ENCODE measurements at regions not wholly inside any gene's neighbourhood (a gene's known extent, or its start where the extent isn't known, plus 50 kb on each side); places are given as distances from the start of the nearest gene placed in this dataset.
"Not testable (repeated sequence)": the region's sequence is repeated elsewhere in the genome, so short reads cannot be mapped to it uniquely, and the experiment has no call there.

GRCh38 chr9:36493564-36493963 is 79.1 kb upstream of the MELK start:
- H3K9me1 ChIP-seq (ENCODE audit: insufficient read depth, low read length); H2BK20ac ChIP-seq (ENCODE audit: low read depth, low read length); H3K79me1 ChIP-seq (ENCODE audit: low read depth in 1 of 2, low read length in 2 of 2); ATAC-seq (ENCODE audit: low read depth); H3K9me3 ChIP-seq (ENCODE audit: control insufficient read depth, insufficient read depth, low read length); POLR2A ChIA-PET (ENCODE audit: unreplicated experiment); H4K91ac ChIP-seq (ENCODE audit: insufficient read depth, low read depth, low read length); H3K23ac ChIP-seq (ENCODE audit: low read depth, low read length); H3K4me2 ChIP-seq (ENCODE audit: low read depth, low read length); H4K5ac ChIP-seq (ENCODE audit: low read depth, low read length); H2AK5ac ChIP-seq (ENCODE audit: low read depth, low read length); H2BK5ac ChIP-seq (ENCODE audit: low read depth, low read length, poor library complexity, severe bottlenecking); H3K14ac ChIP-seq (replicated peaks; ENCODE audit: low read depth, low read length); H3K4ac ChIP-seq (ENCODE audit: low read depth, low read length); dilution Hi-C loops (cut with HindIII; ENCODE audit: low sequenced_read_pairs, unreplicated experiment); H2BK120ac ChIP-seq (ENCODE audit: low read depth, low read length); H2AFZ ChIP-seq (replicated peaks; ENCODE audit: low read length, poor library complexity); H3K36me3 ChIP-seq (ENCODE audit: control insufficient read depth, insufficient read depth, low read length); H2BK15ac ChIP-seq (ENCODE audit: low read depth, low read length); H3K9ac ChIP-seq (ENCODE audit: low read depth, low read length); H3K56ac ChIP-seq (ENCODE audit: extremely low read depth, insufficient read depth, low read length); H4K8ac ChIP-seq (ENCODE audit: low read depth in 2 of 2, low read length in 2 of 2); BruUV-seq (replicated peaks); H2AK9ac ChIP-seq (replicated peaks; ENCODE audit: low read depth, low read length, poor library complexity); H3K27ac ChIP-seq (ENCODE audit: insufficient read depth, low read length); in situ Hi-C loops (cut with MboI; ENCODE audit: low sequenced_read_pairs); CTCF ChIA-PET; H3K4me1 ChIP-seq (ENCODE audit: control insufficient read depth, insufficient read depth, low read length); H4K20me1 ChIP-seq (ENCODE audit: insufficient read depth, low read length); H3K4me3 ChIP-seq (ENCODE audit: insufficient read depth, low read depth, low read length); H3K27me3 ChIP-seq (ENCODE audit: control insufficient read depth, insufficient read depth, low read length); DNase-seq; H3K18ac ChIP-seq (ENCODE audit: low read depth, low read length); intact Hi-C loops (cut with micrococcal nuclease): not testable (repeated sequence)
- WGBS, 2 experiments (ENCODE audit: extremely low coverage in 2 of 2, insufficient read length in 1 of 2): 80% methylated on average over 3 of the region's 6 CpGs; no CpG with 5 or more reads in 1 of the 2 experiments

Data from IMR-90 (cell line).